Endothelial cell of umbilical vein (primary cell): ENCODE measurements at regions not wholly inside any gene's neighbourhood (a gene's known extent, or its start where the extent isn't known, plus 50 kb on each side); places are given as distances from the start of the nearest gene placed in this dataset.

Source experiments
- BruUV-seq: library from RNA; stranded (reverse); fragments of 400-500 nt; replicated peaks from 2 replicates; lab custom pipeline; 2021; lab: Mats Ljungman, UMichigan
- CTCF ChIA-PET: fragments of 300-600, 350-600 bp; sonication (Branson Sonifier 250); formaldehyde crosslinking; loops from one replicate; lab custom pipeline; 2021; ENCODE audit warnings: antibody characterized with exemption, inconsistent platforms; lab: Charles Lee
- POLR2A ChIA-PET: fragments of 300-600, 350-600 bp; sonication (Branson Sonifier 250); formaldehyde crosslinking; loops from one replicate; lab custom pipeline; 2021; ENCODE audit warnings: antibody characterized with exemption, inconsistent platforms; lab: Charles Lee
- DNase-seq: peaks from one replicate; pipeline ENCODE4 v3.0.0-alpha.2; 2011; ENCODE audit warnings: low read depth, low spot score
- FAIRE-seq: peaks from 2 replicates; lab custom pipeline; 2011; peaks lifted over from hg19 to GRCh38; lab: Jason Lieb, UNC
- H2AFZ ChIP-seq: 2 replicates; pipeline ENCODE4 v1.6.0; 2012; ENCODE audit warnings: low read depth, low read length, control low read depth, inconsistent platforms
- H3K27ac ChIP-seq: 2 replicates; pipeline ENCODE4 v1.5.1; 2011; ENCODE audit warnings: low read depth, mild to moderate bottlenecking, control low read depth, low read length, moderate library complexity; ENCODE audit not compliant: insufficient read depth
- H3K27me3 ChIP-seq, 2 experiments: 2 replicates each; pipeline versions ENCODE4 v1.6.0 to v1.6.1; 2011; ENCODE audit warnings: low read length in 2 of 2, mixed read lengths in 1 of 2; ENCODE audit not compliant: control insufficient read depth in 2 of 2, insufficient read depth in 2 of 2
- H3K36me3 ChIP-seq, 2 experiments: 2 replicates in 1 of 2; 3 replicates in 1 of 2; pipeline ENCODE4 v1.5.1; 2011; ENCODE audit warnings: low read length in 2 of 2, mild to moderate bottlenecking in 1 of 2, moderate library complexity in 1 of 2; ENCODE audit not compliant: control insufficient read depth in 2 of 2, insufficient read depth in 2 of 2; ENCODE audit errors: extremely low read depth in 1 of 2
- H3K4me1 ChIP-seq: 3 replicates; pipeline ENCODE4 v1.5.1; 2011; ENCODE audit warnings: mild to moderate bottlenecking, low read length; ENCODE audit not compliant: control insufficient read depth, insufficient read depth; ENCODE audit errors: extremely low read depth
- H3K4me2 ChIP-seq: 2 replicates; pipeline ENCODE4 v1.6.1; 2011; ENCODE audit warnings: low read length, control low read depth, mixed read lengths; ENCODE audit not compliant: insufficient read depth
- H3K4me3 ChIP-seq, 3 experiments: fragments of 200-600 bp in 1 of 3; sonication (generic), shearing (Covaris generic) in 1 of 3; replicated peaks in 1 of 3; 2 replicates each; pipeline ENCODE4 v1.5.1; 2011 to 2016; ENCODE audit warnings: control low read depth in 3 of 3, low read length in 3 of 3, mild to moderate bottlenecking in 2 of 3, inconsistent platforms in 1 of 3, low read depth in 1 of 3, moderate library complexity in 1 of 3; ENCODE audit not compliant: insufficient read depth in 1 of 3
- H3K79me2 ChIP-seq: 2 replicates; pipeline ENCODE4 v1.6.0; 2012; ENCODE audit warnings: low read length, inconsistent platforms; ENCODE audit not compliant: control insufficient read depth, insufficient read depth
- H3K9ac ChIP-seq: replicated peaks from 2 replicates; pipeline ENCODE3; 2011; ENCODE audit warnings: low read length, control low read depth; ENCODE audit not compliant: insufficient read depth; ENCODE audit errors: extremely low read depth
- H3K9me1 ChIP-seq: replicated peaks from 3 replicates; pipeline ENCODE4 v1.6.0; 2011; ENCODE audit warnings: mild to moderate bottlenecking, low read length; ENCODE audit not compliant: control insufficient read depth, insufficient read depth; ENCODE audit errors: extremely low read depth
- H3K9me3 ChIP-seq: replicated peaks from 2 replicates; pipeline ENCODE4 v1.5.1; 2012; ENCODE audit warnings: low read length, inconsistent platforms; ENCODE audit not compliant: control insufficient read depth, insufficient read depth
- H4K20me1 ChIP-seq: replicated peaks from 2 replicates; pipeline ENCODE3; 2011; ENCODE audit warnings: mild to moderate bottlenecking, low read length; ENCODE audit not compliant: control insufficient read depth, insufficient read depth; ENCODE audit errors: extremely low read depth
- EZH2 ChIP-seq: IDR thresholded peaks from 2 replicates; pipeline ENCODE4 v1.6.1; 2012; ENCODE audit warnings: borderline replicate concordance, low read depth, mild to moderate bottlenecking, moderate library complexity, low read length, inconsistent platforms; ENCODE audit not compliant: severe bottlenecking
- JUN ChIP-seq: IDR thresholded peaks from 2 replicates; pipeline ENCODE4 v1.6.1; 2011; ENCODE audit warnings: borderline replicate concordance, low read depth; ENCODE audit not compliant: insufficient read length, insufficient read depth
- MYC ChIP-seq: IDR thresholded peaks from one replicate; pipeline ENCODE4 v1.6.1; 2011; ENCODE audit warnings: mild to moderate bottlenecking, low read depth, low read length
- POLR2A ChIP-seq: IDR thresholded peaks from 2 replicates; pipeline ENCODE4 v1.6.1; 2012; ENCODE audit warnings: low read depth, mild to moderate bottlenecking, control low read depth, low read length
- POLR2AphosphoS5 ChIP-seq: IDR thresholded peaks from 2 replicates; pipeline ENCODE4 v1.6.1; 2012; ENCODE audit warnings: low read depth, mild to moderate bottlenecking, control low read depth, low read length, moderate library complexity; ENCODE audit not compliant: insufficient read depth
- dilution Hi-C: fragments of 300-500 bp; cut with MboI; formaldehyde crosslinking; loops from one replicate; pipeline ENCODE4 v1.15.0; 2019; ENCODE audit warnings: low sequenced_read_pairs; ENCODE audit not compliant: extremely low pct_ligation_motif_present
- intact Hi-C: fragments of 100-400 bp; cut with micrococcal nuclease; formaldehyde crosslinking; loops from one replicate; pipeline ENCODE4 v1.10.0; 2022
- TF ChIP-seq, protein P1 (sequence below), 2 donors: IDR thresholded peaks; 1 replicate in 1 of 2; 2 replicates in 1 of 2; pipeline ENCODE4 v1.5.1; 2011; ENCODE audit warnings: low read length in 2 of 2, mild to moderate bottlenecking in 2 of 2, moderate library complexity in 2 of 2, control low read depth in 1 of 2, inconsistent platforms in 1 of 2, low read depth in 1 of 2; ENCODE audit not compliant: insufficient read depth in 1 of 2; ENCODE audit errors: extremely low read depth in 1 of 2

DNA sequence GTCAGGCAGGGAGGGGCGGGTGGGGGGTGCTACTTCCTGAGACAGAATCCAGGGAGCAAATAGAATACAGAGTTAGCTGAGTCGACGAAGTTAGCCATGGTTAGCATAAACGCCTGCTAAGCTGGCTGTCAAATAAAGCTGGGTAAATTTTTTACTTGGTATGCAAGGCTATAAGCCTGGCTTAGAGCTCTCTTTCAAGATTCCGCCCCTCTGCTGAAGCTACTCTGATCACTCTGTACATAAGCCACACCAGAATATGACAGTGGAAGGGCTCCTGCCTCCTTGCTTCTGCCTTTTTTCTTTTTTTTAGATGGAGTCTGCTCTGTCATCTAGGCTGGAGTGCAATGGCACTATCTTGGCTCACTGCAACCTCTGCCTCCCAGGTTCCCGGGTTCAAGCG is 58.3 kb downstream of the CYRIA start:
- H3K9me3 ChIP-seq: no peaks in the 10 kb centered on the region
- H4K20me1 ChIP-seq: no peaks in the 10 kb centered on the region
- no peak overlapping the region for H3K27ac ChIP-seq
- no peak overlapping the region for H2AFZ ChIP-seq
- peaks cover 0 to 4% of the 10 kb centered on the region in 2 experiments for H3K36me3 ChIP-seq
- TF ChIP-seq EZH2 (no peak), POLR2A (no peak)
- H3K4me2 ChIP-seq: no peak overlapping the region
- DNase-seq (no peak), FAIRE-seq (no peak)
- intact Hi-C loops: loop anchor here (10.0 kb wide), 1 partner anchor 872 kb away; no protein-coding TSS in a partner anchor
- no peak overlapping the region for H3K9ac ChIP-seq
- H3K79me2 ChIP-seq: no peaks in the 10 kb centered on the region
- peaks cover 7% of the 10 kb centered on the region for H3K4me1 ChIP-seq
- ChIA-PET POLR2A (no interaction called here), CTCF (interaction anchor here (0.9 to 1.4 kb wide), 4 partner anchors 53 to 150 kb away, joined by 3 to 6 read pairs (median 4); no protein-coding TSS in a partner anchor)
- H3K4me3 ChIP-seq: no peak overlapping the region
- dilution Hi-C loops: no loop called here
- no peaks in the 10 kb centered on the region for H3K27me3 ChIP-seq
- H3K9me1 ChIP-seq: no peaks in the 10 kb centered on the region
- BruUV-seq: no TSS peak

DNA sequence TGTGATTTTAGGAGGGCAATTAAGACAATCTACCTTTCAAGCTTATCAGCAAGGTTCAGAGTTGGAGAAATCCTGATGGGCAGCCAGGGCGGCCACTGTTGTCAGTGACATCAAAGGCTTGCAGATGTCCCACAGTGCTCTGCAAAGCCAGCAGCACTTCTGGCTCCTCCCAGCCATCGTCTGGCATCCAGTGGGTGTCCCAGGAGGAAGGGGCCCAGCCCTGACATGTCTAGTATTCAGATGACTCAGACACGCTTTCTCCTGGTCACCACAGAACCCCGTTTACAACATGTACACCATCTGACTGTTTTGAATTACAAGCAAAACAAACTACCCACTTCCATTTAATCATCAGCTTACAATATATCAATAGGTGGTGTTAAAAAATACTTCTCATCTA is 61.4 kb downstream of the CYRIA start:
- ChIA-PET CTCF (interaction anchor here (1.1 to 1.7 kb wide), 5 partner anchors 9 to 1067 kb away, joined by 3 to 5 read pairs (median 3); no protein-coding TSS in a partner anchor), POLR2A (no interaction called here)
- no peak overlapping the region for H3K9ac ChIP-seq
- no TSS peak for BruUV-seq
- TF ChIP-seq POLR2AphosphoS5: no peak
- no peak for TF ChIP-seq JUN
- no peak for TF ChIP-seq MYC
- TF ChIP-seq, protein P1, sequence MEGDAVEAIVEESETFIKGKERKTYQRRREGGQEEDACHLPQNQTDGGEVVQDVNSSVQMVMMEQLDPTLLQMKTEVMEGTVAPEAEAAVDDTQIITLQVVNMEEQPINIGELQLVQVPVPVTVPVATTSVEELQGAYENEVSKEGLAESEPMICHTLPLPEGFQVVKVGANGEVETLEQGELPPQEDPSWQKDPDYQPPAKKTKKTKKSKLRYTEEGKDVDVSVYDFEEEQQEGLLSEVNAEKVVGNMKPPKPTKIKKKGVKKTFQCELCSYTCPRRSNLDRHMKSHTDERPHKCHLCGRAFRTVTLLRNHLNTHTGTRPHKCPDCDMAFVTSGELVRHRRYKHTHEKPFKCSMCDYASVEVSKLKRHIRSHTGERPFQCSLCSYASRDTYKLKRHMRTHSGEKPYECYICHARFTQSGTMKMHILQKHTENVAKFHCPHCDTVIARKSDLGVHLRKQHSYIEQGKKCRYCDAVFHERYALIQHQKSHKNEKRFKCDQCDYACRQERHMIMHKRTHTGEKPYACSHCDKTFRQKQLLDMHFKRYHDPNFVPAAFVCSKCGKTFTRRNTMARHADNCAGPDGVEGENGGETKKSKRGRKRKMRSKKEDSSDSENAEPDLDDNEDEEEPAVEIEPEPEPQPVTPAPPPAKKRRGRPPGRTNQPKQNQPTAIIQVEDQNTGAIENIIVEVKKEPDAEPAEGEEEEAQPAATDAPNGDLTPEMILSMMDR (IDR thresholded peaks at IDR 0.05; ENCODE audit: extremely low read depth in 1 of 2, insufficient read depth in 1 of 2, low read depth in 1 of 2, low read length in 2 of 2): no peak
- intact Hi-C loops (loop anchor here (10.0 kb wide), 1 partner anchor 869 kb away; no protein-coding TSS in a partner anchor), dilution Hi-C loops (no loop called here)
- H3K4me3 ChIP-seq: no peak overlapping the region
- peaks cover 7% of the 10 kb centered on the region for H3K4me1 ChIP-seq
- no peak overlapping the region for H3K4me2 ChIP-seq
- H3K9me1 ChIP-seq: no peaks in the 10 kb centered on the region
- DNase-seq: no peak
- no peak for FAIRE-seq
- H3K27me3 ChIP-seq: no peaks in the 10 kb centered on the region
- no peak overlapping the region for H2AFZ ChIP-seq
- H3K79me2 ChIP-seq: no peaks in the 10 kb centered on the region
- no peak overlapping the region for H3K27ac ChIP-seq
- no peaks in the 10 kb centered on the region for H3K9me3 ChIP-seq
- no peaks in the 10 kb centered on the region for H4K20me1 ChIP-seq
- H3K36me3 ChIP-seq: peaks cover 0 to 2% of the 10 kb centered on the region in 2 experiments
